ENCODE measurements at regions not wholly inside any gene's neighbourhood (a gene's known extent, or its start where the extent isn't known, plus 50 kb on each side); places are given as distances from the start of the nearest gene placed in this dataset.

- DNase-seq, result peak; percentile 47
Measured at GRCh38 chr4:185071236-185071811, 53.0 kb downstream of the HELT start.

- peak; percentile 19 for DNase-seq
Measured at GRCh38 chr4:185079271-185079905, 61.1 kb downstream of the HELT start.

GRCh38 chr4:185080545-185080944 lies 62.3 kb downstream of the HELT start:
- DNase-seq, result no peak

GRCh38 chr4:185082561-185082960 lies 60.5 kb upstream of the SLC25A4 start:
- no peak for DNase-seq

- no peak for DNase-seq
Measured at GRCh38 chr4:185086053-185086452, 57.0 kb upstream of the SLC25A4 start.

GRCh38 chr4:185088899-185089298 lies 54.2 kb upstream of the SLC25A4 start:
- no peak for DNase-seq

GRCh38 chr4:185090592-185090991 lies 52.5 kb upstream of the SLC25A4 start:
- DNase-seq, result no peak

- DNase-seq, result no peak
Measured at GRCh38 chr4:185092535-185093197, 50.4 kb upstream of the SLC25A4 start.

Measured in NCI-H82 (cell line).